ENCODE measurements at regions not wholly inside any gene's neighbourhood (a gene's known extent, or its start where the extent isn't known, plus 50 kb on each side); places are given as distances from the start of the nearest gene placed in this dataset.

DNA sequence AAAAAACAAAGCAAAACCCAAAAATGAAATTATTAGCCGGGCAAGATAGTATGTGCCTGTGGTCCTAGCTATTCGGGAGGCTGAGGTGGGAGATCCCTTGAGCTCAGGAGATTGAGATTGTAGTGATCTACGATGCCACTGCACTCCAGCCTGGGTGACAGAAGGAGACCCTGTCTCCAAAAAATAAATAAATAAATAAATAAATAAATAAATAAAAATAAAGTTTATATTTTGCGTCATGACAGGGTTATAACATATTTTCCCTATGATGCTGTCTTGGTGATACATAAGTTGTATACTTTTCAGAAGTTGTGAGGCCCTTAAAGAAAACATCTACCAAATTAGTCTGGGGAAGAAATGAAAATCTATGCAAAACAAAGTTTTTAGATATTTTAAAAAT is 94.5 kb upstream of the MKLN1 start:
- in situ Hi-C loops (cut with MboI; ENCODE audit: low sequenced_read_pairs), result no loop called here

DNA sequence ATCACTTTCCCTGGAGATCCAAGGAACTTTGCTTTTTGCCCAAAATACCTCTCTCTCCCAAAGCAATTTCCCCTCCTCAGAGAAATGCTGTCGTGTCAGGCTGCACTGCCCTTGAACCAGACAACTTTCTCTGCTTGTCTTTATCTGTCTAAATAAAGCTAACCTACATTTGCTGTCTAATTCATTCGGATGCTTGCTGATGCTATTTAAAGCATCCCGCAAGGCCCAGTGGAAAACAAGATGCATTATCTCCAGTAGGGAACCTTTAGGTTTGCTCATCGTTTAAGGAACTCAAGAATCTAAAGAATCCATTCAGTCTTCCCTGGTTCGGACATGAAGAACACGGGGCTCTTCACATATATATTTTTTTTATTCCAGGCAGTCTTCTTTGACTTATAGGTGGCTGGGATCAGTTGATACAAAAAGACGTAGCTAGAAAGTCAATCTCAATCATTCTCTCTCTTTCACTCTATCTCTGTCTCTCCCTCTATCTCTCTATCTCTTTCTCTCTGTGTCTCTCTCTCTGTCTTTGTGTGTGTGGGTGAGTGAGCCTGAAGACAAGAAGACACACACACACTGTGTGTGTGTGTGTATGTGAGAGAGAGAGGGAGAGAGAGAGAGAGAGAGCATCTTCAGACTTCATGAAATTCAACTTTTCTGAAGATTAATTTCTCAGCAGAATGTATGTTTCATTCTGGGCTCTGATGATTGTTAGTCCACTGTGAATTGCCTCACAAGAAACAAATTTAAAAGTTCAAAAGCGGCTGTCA is 92.8 kb upstream of the MKLN1 start:
- in situ Hi-C loops (cut with MboI; ENCODE audit: low sequenced_read_pairs), result no loop called here

DNA sequence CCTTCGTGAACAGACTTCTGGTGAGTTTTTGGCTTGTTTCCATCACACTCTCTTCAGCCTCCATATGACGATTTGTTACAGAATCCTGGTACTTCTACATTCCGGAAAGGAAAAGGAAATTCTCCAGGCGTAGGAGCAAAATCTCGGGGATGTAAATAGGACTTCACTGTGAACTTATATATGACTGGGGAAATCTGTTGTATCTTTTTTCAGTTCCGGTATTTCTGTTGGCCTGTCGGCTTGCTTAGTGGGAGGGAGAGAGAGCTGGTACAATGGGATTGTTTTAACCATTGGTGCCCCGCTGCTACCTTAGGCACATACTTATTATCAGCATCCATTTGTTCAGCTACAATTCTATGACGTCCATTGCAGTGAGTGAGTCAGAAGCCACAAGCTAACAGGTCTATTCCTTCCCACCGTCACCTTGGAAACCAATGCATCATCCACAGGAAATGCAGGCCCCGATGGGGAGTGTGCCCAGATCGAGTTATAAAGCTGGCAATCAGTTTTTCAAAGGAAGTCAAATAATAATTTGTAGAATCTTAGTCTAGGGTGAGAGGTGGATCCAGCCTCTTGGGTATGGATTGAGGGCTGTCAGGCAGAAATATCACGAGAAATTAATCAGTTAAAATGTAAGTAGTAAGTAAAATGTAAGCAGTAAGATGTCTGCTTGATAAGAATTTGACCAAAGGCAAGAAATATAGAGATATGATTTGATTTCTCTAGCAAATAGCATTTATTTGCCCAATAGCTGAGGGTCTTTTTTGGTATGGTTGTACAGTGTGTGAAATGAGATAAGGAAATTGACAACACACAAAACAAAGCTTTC is 92.0 kb upstream of the MKLN1 start:
- in situ Hi-C loops (cut with MboI; ENCODE audit: low sequenced_read_pairs), result no loop called here

DNA sequence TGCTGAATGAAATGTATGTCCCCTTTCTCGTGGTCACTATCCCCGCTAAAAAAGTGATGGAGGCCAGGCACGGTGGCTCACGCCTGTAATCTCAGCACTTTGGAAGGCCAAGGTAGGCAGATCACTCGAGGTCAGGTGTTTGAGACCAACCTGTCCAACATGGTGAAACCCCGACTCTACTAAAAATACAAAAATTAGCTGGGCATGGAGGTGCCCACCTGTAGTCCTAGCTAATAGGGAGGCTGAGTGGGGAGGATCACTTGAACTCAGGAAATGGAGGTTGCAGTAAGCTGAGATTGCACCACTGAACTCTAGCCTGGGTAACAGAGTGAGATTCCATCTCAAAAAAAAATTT is 91.4 kb upstream of the MKLN1 start:
- in situ Hi-C loops (cut with MboI; ENCODE audit: low sequenced_read_pairs), result no loop called here

DNA sequence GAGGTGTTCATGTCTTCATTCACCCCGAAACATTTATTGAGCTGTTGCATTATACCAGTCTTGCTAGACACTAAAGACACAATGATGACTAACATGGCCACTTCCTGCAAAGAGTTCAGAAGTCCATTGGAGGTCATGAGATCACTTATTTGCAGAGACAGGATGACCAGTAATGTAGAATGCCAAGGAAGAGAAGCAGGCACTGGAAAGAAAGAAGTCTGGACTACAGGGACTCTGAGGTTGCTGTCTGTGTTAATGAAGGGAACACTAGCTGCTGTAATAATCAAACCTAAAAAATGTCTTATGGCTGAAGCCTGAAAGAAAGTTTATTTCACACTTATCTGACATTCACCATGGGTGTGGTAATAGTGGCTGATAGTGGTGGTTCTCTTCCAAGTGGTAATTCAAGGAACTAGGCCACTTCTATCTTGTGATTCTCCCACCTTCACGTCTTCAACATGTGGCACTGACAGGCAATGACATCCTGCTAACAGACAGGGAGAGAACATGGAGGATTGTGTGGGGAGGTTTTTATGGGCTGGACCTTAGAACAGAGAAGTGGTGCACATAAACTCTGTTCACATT is 89.2 kb upstream of the MKLN1 start:
- in situ Hi-C loops (cut with MboI; ENCODE audit: low sequenced_read_pairs), result no loop called here

DNA sequence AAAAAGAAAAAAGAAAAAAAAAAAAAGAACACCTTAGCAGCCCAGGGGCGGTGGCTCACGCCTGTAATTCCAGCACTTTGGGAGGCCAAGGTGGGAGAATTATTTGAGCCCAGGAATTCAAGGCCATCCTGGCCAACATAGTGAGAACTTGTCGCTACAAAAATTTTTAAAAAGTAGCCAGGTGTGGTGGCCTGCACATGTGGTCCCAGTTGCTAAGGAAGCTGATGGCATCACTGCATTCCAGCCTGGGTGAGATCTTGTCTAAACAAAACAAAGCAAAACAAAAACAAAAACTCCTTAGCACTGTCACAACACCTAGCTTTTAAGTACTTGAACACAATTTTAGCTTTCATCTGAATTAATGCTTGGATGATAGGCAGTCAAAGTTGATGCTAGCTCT is 86.3 kb upstream of the MKLN1 start:
- in situ Hi-C loops (cut with MboI; ENCODE audit: low sequenced_read_pairs), result no loop called here

DNA sequence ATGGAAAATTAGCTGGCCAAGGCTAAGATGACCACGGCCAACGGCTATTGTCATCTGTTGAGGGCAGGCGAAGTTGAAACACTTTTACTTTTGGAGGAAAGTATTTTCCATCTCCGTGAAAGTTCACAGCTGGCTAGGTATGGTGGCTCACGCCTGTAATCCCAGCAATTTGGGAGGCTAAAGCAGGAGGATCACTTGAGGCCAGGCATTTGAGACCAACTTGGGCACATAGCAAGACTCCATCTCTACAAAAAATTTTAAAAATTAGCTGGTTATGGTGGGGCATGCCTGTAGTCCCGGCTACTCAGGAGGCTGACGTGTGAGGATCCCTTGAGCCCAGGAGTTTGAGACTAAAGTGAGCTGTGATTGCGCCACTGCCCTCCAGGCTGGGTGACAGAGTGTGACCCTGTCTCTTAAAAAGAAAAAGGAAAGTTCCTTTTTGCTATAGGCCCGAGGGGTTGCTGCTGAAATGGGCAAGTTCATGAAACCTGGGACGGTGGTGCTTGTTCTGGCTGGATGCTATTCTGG is 85.5 kb upstream of the MKLN1 start:
- in situ Hi-C loops (cut with MboI; ENCODE audit: low sequenced_read_pairs), result no loop called here

DNA sequence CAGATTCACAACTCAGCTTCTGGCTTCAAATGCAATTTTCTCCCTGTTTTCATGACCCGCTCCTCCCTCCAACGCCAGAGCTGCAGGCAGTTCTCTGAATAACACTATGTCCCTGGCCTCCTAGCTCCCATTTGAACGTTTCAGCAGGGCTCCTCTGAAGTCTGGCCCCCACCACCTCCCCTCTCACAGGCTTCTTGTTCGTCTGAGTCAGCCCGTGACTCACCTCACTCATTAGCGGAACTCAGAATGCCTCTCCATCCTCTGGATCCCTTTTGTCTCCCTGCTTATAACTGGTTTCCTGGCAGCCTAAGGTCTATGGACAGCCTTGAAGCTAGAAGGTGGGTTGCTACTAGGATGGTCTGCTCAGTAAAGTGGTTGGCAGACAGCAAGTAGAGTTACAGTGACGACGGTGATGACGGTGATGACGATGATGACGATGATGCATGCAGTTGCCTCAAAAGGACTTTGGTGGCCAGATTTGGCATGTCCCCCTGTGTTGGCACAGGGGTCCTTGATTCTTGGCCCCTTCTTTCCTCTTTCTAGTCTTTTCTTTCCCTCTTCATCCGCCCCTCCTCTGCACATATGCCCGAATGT is 83.3 kb upstream of the MKLN1 start:
- in situ Hi-C loops (cut with MboI; ENCODE audit: low sequenced_read_pairs), result no loop called here

DNA sequence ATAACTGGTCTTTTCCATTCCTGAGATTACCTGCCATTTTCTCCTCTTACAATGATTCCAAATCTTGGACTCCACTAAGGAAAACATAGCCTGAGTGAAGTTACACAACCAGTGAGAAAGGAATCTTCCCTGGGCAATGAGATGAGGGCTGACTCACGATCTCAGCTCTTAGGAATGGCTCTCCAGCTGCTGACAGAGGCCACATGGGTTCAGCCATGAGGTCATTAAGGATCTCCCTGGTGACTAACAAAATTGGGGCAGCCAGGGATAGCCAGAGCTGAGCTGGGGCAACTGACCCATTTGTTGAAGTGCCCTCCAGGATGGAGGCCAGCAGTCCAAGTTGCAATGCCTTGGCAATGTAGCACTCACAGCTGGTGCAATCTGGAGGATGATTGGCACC is 78.7 kb upstream of the MKLN1 start:
- in situ Hi-C loops (cut with MboI; ENCODE audit: low sequenced_read_pairs), result no loop called here

DNA sequence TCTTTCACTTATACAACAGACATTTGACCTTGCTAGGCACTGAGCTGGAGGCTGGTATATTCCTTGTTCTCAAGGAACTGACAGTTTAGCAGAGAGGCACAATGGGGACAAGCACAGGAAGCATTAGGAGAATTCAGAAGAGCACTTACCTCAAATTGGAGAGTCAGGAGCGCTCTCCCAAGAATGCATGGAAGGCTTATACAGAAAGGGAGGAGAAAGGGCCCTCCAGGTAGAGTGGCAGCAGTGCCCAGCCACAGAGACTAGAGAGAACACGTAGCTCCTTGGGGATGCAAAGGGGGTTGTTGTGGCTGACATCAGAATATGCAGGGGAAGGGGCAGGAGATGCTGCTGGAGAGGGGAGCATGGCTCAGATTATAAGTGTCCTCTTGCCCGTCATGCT is 78.2 kb upstream of the MKLN1 start:
- in situ Hi-C loops (cut with MboI; ENCODE audit: low sequenced_read_pairs), result no loop called here

DNA sequence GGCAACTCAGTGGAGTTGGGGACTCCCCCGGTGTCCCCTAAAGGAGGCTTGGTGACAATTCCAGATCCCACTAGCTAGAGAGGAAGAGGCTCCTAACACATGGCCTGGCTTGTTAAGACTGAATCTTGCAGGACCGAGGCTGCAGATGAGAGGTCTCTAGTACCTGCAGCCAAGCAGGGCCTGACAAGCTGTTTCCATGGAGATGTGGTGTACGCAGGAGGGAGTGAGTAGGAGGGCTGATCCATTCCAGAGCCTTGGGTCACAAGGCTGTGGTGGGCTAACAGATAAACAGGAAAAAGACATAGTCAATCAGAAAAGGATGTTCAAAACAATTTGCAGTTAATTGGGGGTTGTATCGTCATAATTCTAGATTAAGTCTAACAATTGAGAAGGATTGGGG is 77.3 kb upstream of the MKLN1 start:
- in situ Hi-C loops (cut with MboI; ENCODE audit: low sequenced_read_pairs), result no loop called here

DNA sequence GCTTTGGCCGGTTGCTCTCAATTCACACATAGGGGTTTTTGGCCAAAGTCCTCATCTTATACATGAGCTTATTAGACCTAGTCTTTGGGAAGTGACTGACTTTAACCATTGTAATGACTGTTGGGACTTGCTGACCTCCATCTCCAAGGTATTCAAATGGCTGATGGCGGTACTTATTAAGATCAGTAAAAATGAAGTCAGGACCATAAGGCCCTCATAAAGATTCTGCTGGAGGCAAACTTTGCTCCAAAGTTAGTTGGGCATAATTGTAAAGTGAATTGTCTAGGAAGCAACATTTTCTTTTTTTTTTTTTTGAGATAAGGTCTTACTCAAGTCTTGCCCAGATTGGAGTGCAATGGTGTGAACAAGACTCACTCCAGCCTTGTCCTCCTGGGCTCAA is 76.3 kb upstream of the MKLN1 start:
- in situ Hi-C loops (cut with MboI; ENCODE audit: low sequenced_read_pairs), result no loop called here

DNA sequence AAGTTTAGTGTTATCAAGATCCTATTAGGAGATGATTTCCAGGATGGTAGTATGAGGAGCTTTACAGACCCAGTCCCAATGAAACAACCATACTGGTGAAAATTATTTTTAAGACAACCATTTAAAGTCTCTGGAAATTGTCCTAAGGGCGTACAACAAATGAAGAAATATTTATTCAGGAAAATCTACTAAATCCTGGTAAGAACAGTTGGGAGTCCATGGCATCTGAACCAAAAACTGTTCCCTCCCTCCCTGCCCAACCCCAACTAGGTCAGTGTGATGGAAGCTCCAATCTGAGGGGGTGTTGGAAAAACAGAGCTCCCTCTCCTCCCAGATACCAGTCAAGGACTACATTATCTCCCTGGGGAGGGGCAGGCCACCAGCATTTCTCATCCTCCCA is 74.7 kb upstream of the MKLN1 start:
- in situ Hi-C loops (cut with MboI; ENCODE audit: low sequenced_read_pairs), result no loop called here

DNA sequence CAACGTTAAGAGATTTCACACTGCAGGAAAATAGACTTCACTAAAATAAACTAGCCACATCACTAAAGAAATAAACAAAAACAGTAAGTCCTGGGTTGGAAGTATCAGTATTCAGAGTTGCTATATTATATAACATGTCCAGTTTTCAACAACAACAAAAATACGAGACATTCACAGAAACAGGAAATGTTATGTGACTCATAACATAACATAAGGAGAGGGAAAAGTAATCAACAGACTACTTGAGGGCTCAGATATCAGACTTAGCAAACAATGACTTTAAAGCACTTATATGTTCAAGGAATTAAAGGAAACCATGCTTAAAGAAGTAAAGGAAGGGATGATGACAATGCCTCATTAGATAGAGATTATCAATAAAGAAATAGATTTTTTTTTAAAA is 73.5 kb upstream of the MKLN1 start:
- in situ Hi-C loops (cut with MboI; ENCODE audit: low sequenced_read_pairs), result no loop called here

DNA sequence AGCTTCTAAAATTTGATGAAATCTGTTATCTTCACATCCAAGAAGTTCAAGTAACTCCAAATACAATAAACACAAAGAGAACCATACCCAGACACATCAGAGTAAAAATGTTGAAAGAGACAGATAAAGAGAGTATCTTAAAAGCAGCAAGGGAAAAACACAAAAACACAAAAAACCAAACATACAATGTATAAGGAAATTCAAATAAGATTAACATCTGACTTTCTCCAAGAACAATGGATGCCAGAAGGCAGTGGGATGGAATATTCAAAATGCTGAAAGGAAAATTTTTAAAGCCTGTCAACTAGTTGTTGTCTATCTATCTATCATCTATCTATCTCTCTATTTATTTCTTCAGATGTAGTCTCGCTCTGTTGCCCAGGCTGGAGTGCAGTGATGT is 72.4 kb upstream of the MKLN1 start:
- in situ Hi-C loops (cut with MboI; ENCODE audit: low sequenced_read_pairs), result no loop called here

DNA sequence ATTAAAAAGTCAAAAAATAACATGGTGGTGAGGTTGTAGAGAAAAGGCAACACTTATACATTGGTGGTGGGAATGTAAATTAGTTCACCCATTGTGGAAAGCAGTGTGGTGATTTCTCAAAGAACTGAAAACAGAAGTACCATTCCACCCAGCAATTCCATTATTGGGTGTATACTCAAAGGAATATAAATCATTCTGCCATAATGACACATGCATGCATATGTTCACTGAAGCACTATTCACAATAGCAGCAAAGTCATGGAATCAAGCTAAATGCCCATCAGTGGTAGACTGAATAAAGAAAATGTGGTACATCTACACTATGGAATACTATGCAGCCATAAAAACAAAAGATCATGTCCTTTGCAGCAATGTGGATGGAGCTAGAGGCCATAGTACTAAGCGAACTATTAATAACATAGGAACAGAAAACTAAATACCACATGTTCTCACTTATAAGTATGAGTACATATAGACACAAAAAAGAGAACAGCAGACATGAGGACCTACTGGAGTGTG is 66.1 kb upstream of the MKLN1 start:
- in situ Hi-C loops (cut with MboI; ENCODE audit: low sequenced_read_pairs), result no loop called here

DNA sequence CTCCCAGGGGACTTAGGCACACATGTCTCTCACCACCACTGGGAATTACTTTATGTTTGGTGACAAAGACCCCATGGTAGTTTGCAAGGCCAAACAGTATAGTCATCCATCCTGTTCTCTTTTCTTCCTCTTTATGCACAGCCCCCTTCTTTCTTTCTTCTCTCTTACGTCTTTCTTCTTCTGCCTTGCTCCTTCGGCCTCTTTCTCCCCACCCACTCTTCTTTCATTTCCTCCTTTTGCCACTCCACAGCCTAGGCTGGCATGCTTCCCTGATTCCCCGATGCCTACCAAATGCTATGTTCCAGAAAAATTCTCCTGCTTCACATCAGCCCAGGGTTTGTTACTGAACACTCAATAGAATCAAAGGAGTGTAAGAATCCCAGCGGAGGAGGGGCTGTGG is 62.4 kb upstream of the MKLN1 start:
- in situ Hi-C loops (cut with MboI; ENCODE audit: low sequenced_read_pairs), result no loop called here

DNA sequence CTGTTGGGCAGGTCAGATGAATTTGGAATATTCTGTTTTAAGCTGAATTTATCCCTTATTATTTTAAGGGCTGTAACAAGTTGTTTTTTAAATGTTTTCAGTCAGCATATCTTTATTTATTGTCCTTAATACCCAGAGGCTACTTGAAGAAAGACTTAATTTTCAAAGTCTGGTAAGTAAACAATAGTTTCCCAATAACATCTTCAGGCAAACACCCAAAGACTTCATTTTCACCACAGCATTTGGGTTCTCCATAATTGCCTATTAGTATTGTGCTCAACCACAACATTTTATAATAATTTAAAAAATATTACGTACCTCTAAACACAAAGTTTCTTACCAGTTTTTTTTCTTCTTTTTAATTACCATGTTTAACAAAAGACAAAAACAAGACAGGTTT is 60.0 kb upstream of the MKLN1 start:
- in situ Hi-C loops (cut with MboI; ENCODE audit: low sequenced_read_pairs), result no loop called here

DNA sequence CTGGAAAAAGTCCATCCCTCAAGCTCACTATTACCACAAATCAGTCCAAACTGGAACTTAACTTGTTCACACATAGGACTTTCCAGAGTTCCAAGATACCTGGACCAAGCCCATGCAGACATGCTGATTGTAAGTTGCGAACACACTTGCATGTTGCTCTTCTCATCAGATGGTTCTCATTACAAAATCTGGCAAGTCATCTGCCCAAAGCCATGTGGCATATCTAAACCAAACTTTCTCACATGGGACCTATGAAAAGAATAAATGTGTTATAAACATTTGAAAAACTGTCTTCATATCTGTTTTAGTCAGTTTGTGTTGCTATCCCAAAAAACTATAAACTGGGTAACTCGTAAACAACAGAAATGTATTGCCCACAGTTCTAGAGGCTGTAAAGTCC is 58.8 kb upstream of the MKLN1 start:
- in situ Hi-C loops (cut with MboI; ENCODE audit: low sequenced_read_pairs), result no loop called here

DNA sequence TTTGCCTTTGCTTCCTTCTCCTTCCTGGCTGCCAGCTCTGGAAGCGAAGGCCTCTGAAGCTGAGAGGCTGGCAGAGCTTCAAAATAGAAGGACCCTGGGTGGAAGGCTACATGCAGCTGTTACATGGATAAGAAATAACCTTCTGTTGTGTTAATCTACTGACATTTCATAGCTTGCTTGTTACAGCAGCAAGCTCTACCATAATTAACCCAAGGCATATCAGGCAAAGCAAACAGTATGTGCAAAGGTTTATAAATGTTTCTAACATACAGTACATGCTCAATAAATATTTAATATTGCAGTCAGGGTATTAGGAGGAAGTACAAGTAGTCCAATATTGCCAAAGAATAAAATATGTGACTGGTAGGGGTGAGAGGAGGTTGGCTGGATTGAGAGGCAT is 55.6 kb upstream of the MKLN1 start:
- in situ Hi-C loops (cut with MboI; ENCODE audit: low sequenced_read_pairs), result no loop called here

DNA sequence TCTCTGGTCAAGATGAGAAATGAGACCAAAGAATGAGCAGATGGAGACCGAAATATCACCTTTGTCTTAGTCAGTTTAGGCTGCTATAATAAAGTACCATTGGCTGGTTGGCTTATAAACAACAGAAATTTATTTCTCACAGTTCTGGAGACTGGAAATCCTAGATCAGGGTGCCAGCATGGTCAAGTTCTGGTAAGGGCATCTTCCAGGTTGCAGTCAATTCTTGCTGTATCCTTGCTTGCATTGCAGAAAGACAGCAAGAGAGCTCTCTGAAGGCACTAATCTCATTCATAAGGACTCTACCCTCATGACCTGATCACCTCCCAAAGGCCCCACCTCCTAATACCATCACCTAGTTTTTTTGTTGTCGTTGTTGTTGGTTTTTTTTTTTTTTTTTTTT is 52.7 kb upstream of the MKLN1 start:
- in situ Hi-C loops (cut with MboI; ENCODE audit: low sequenced_read_pairs), result no loop called here
